ENCODE measurements at regions not wholly inside any gene's neighbourhood (a gene's known extent, or its start where the extent isn't known, plus 50 kb on each side); places are given as distances from the start of the nearest gene placed in this dataset.
A peak's percentile ranks its signal among the peaks of the same experiment; 100 is the strongest.

GRCh38 chr5:34486160-34486848 lies 169.8 kb upstream of the RAI14 start:
- DNase-seq (ENCODE audit: low read depth): peak; percentile 51

- no peak for DNase-seq (ENCODE audit: low read depth)
Measured at GRCh38 chr5:34486849-34487158, 169.3 kb upstream of the RAI14 start.

- no peak for DNase-seq (ENCODE audit: low read depth)
Measured at GRCh38 chr5:34487159-34487879, 168.8 kb upstream of the RAI14 start.

- DNase-seq (ENCODE audit: low read depth): no peak
Measured at GRCh38 chr5:34487956-34488355, 168.2 kb upstream of the RAI14 start.

GRCh38 chr5:34488984-34489383 lies 167.1 kb upstream of the RAI14 start:
- DNase-seq (ENCODE audit: low read depth): no peak

- no peak for DNase-seq (ENCODE audit: low read depth)
Measured at GRCh38 chr5:34490506-34491250, 165.4 kb upstream of the RAI14 start.

- no peak for DNase-seq (ENCODE audit: low read depth)
Measured at GRCh38 chr5:34491251-34491620, 164.9 kb upstream of the RAI14 start.

- DNase-seq (ENCODE audit: low read depth): no peak
Measured at GRCh38 chr5:34494111-34494755, 161.9 kb upstream of the RAI14 start.

- DNase-seq (ENCODE audit: low read depth): no peak
Measured at GRCh38 chr5:34495178-34495577, 160.9 kb upstream of the RAI14 start.

GRCh38 chr5:34496260-34496691 lies 159.9 kb upstream of the RAI14 start:
- no peak for DNase-seq (ENCODE audit: low read depth)

GRCh38 chr5:34496701-34497469 lies 159.2 kb upstream of the RAI14 start:
- DNase-seq (ENCODE audit: low read depth): no peak

- no peak for DNase-seq (ENCODE audit: low read depth)
Measured at GRCh38 chr5:34497470-34497808, 158.7 kb upstream of the RAI14 start.

- DNase-seq (ENCODE audit: low read depth): no peak
Measured at GRCh38 chr5:34498572-34498971, 157.6 kb upstream of the RAI14 start.

GRCh38 chr5:34499001-34499734 lies 157.0 kb upstream of the RAI14 start:
- peak; percentile 6 for DNase-seq (ENCODE audit: low read depth)

- DNase-seq (ENCODE audit: low read depth): no peak
Measured at GRCh38 chr5:34500236-34500847, 155.8 kb upstream of the RAI14 start.

- no peak for DNase-seq (ENCODE audit: low read depth)
Measured at GRCh38 chr5:34501016-34501415, 155.1 kb upstream of the RAI14 start.

GRCh38 chr5:34501840-34502239 lies 154.3 kb upstream of the RAI14 start:
- no peak for DNase-seq (ENCODE audit: low read depth)

GRCh38 chr5:34502581-34502980 lies 153.5 kb upstream of the RAI14 start:
- DNase-seq (ENCODE audit: low read depth): no peak

- no peak for DNase-seq (ENCODE audit: low read depth)
Measured at GRCh38 chr5:34503379-34504253, 152.5 kb upstream of the RAI14 start.

- no peak for DNase-seq (ENCODE audit: low read depth)
Measured at GRCh38 chr5:34504967-34505366, 151.2 kb upstream of the RAI14 start.
